ENCODE measurements at regions not wholly inside any gene's neighbourhood (a gene's known extent, or its start where the extent isn't known, plus 50 kb on each side); places are given as distances from the start of the nearest gene placed in this dataset.

- peaks cover 0 to 5% (median 0%) of the 10 kb centered on the region in 3 donors for H3K4me1 Mint-ChIP-seq
- ATAC-seq (ENCODE audit: low read depth in 2 of 2) (no peak), DNase-seq (no peak)
- no peak overlapping the region for H3K4me3 Mint-ChIP-seq
- H3K36me3 Mint-ChIP-seq, result no peaks in the 10 kb centered on the region
- H3K27me3 Mint-ChIP-seq, result no peaks in the 10 kb centered on the region
- no peak overlapping the region for H3K27ac Mint-ChIP-seq
- H3K9me3 Mint-ChIP-seq, result peaks cover 0 to 6% (median 1%) of the 10 kb centered on the region in 7 donors
These were observed 85.7 kb upstream of the ITM2A start for GRCh38 chrX:79452881-79453280.

GRCh38 chrX:79444694-79445210 lies 77.6 kb upstream of the ITM2A start:
- H3K4me1 Mint-ChIP-seq, result no peaks in the 10 kb centered on the region
- H3K27me3 Mint-ChIP-seq, result peaks cover 0 to 17% (median 0%) of the 10 kb centered on the region in 3 donors
- peaks cover 0 to 3% (median 0%) of the 10 kb centered on the region in 7 donors for H3K9me3 Mint-ChIP-seq
- ATAC-seq (ENCODE audit: low read depth in 2 of 2), result no peak
- no peak for DNase-seq
- H3K27ac Mint-ChIP-seq, result no peak overlapping the region
- H3K36me3 Mint-ChIP-seq, result no peaks in the 10 kb centered on the region
- H3K4me3 Mint-ChIP-seq, result no peak overlapping the region

- H3K36me3 Mint-ChIP-seq, result no peaks in the 10 kb centered on the region
- peak overlapping the region in 1 of 6 donors; percentile 38 for H3K27ac Mint-ChIP-seq
- no peak overlapping the region for H3K4me3 Mint-ChIP-seq
- peaks cover 0 to 17% (median 0%) of the 10 kb centered on the region in 3 donors for H3K27me3 Mint-ChIP-seq
- ATAC-seq (ENCODE audit: low read depth in 2 of 2) (no peak), DNase-seq (no peak)
- peaks cover 0 to 3% (median 0%) of the 10 kb centered on the region in 7 donors for H3K9me3 Mint-ChIP-seq
- no peaks in the 10 kb centered on the region for H3K4me1 Mint-ChIP-seq
These were observed 76.0 kb upstream of the ITM2A start for GRCh38 chrX:79443121-79443520.

GRCh38 chrX:79440336-79440735 lies 73.2 kb upstream of the ITM2A start:
- H3K4me1 Mint-ChIP-seq, result no peaks in the 10 kb centered on the region

More at GRCh38 chrX:79440336-79440735, 73.2 kb upstream of the ITM2A start:
- Mint-ChIP-seq H3K27me3 (peaks cover 0 to 2% (median 0%) of the 10 kb centered on the region in 3 donors), H3K9me3 (peaks cover 0 to 15% (median 3%) of the 10 kb centered on the region in 7 donors), H3K36me3 (no peaks in the 10 kb centered on the region), H3K27ac (no peak overlapping the region), H3K4me3 (no peak overlapping the region)
- no peak for DNase-seq
- no peak for ATAC-seq (ENCODE audit: low read depth in 2 of 2)

Measured in naive B cell (primary cell).